Middle frontal gyrus (tissue), 1 donor: ENCODE measurements at regions not wholly inside any gene's neighbourhood (a gene's known extent, or its start where the extent isn't known, plus 50 kb on each side); places are given as distances from the start of the nearest gene placed in this dataset.

Experiments
- DNase-seq: peaks from one replicate; pipeline ENCODE4 v3.0.0-alpha.2; 2015; ENCODE audit warnings: low spot score; ENCODE audit errors: extremely low spot score

GRCh38 chr3:96070678-96071077 is 743.7 kb upstream of the EPHA6 start:
- no peak for DNase-seq

DNA sequence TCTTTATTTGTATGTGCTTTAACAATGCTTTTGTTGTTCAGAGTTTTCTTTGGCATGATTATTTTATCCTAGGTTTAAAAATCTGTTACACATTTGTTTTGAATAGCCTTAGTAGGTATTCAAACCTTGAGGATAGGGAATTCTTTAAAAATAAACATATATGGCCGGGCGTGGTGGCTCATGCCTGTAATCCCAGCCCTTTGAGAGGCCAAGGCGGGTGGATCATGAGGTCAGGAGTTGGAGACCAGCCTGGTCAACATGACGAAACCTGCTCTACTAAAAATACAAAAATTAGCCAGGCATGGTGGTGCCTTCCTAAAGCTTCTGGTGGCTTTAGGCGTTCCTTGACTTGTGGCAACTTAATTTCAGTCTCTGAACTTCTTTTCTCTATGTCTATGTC is 743.3 kb upstream of the EPHA6 start:
- DNase-seq, result no peak

DNA sequence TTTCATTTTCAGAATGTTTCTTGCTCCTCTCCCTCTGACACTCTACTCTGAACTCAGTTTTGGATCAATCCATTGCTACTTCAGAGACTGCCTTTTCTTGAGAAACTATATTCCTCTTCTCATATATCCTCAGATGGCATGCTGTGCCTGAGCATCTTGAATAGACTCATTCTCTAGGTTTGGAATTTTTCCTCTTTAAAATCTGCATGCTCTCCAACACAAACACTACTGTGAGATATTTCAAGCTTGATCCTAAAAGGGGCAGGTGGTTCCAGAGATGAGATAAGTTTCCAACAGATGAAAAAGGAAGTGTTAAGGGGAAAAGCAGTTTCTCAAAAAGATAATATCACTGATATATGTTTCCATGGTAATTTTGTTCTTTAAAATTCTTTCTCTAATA is 742.2 kb upstream of the EPHA6 start:
- no peak for DNase-seq

GRCh38 chr3:96083610-96084009 is 730.8 kb upstream of the EPHA6 start:
- no peak for DNase-seq

DNA sequence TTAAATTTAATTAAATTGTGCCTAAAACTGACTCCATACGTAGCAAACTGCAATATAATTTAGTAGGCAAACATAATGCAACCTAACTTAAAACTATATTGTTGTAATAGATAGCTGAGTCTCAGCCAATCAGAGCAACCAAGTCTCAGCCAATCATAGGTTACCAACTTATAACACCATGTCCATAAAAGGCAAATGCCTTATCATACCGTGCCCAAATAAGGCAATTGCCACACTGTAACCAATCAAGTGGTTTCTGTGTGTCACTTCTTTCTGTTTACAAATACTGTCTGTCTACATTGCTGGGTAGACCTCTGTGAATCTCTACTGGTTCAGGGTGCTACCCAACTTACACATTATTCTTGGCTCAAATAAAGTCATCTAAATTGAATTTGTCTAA is 728.4 kb upstream of the EPHA6 start:
- no peak for DNase-seq

- no peak for DNase-seq
These were observed 713.3 kb upstream of the EPHA6 start for GRCh38 chr3:96101006-96101560.

DNA sequence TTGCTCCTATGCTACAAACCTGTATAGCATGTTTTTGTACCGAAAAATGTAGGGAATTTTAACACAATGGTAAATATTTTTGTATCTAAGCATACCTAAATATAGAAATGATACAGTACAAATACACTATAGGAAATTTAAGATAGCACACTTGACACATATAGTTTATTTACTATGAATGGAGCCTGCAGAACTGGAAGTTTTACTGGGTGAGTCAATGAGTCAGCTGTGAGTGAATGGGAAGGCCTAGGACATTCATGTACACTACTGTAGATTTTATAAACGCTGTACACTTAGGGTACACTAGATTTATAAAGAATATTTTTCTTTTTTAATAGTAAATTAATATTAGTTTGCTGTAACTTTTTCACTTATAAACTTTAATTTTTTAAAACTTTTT is 707.7 kb upstream of the EPHA6 start:
- DNase-seq, result no peak
